ENCODE measurements at regions not wholly inside any gene's neighbourhood (a gene's known extent, or its start where the extent isn't known, plus 50 kb on each side); places are given as distances from the start of the nearest gene placed in this dataset.
A peak's percentile ranks its signal among the peaks of the same experiment; 100 is the strongest.
"Not testable (repeated sequence)": the region's sequence is repeated elsewhere in the genome, so short reads cannot be mapped to it uniquely, and the experiment has no call there.

DNA sequence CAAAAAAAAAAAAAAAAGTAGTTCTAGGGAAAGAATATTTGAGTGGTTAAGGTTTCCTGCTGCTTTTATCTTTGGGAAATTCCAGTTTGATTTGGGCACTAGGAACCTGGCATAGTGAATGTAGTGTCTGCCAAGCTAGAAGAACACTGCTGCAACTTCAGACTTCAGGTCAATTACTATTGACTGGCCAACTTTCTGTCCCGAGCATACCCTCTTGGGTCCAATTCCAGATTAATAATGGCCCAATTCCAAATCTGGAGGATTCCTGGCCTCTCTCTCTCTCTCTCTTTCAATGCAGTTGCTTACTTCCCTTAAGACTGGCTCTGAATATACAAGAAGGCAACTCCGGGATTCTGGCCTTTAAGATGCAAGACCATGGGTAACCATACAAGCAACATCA, 74.9 kb downstream of the ANKEF1 start:
- DNase-seq, result no peak

DNA sequence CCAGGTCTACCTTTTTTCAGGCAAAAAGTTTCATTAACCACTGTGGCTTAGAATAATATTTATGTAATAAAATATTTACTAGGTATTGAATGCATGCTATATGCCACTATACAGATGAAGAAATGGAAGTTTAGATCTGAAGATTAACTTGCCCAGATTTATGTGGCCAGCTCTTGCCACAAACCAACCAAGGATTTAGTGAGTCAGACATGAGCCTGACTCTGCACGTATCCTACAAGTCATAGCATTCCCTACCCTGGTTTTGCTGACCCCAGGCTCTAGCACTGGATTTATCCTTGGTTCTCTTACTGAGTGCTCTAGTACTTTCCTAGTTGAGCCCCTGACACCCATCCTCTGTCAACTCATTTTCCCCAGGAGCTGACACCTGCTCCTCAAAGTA, 75.4 kb downstream of the ANKEF1 start:
- DNase-seq, result no peak

DNA sequence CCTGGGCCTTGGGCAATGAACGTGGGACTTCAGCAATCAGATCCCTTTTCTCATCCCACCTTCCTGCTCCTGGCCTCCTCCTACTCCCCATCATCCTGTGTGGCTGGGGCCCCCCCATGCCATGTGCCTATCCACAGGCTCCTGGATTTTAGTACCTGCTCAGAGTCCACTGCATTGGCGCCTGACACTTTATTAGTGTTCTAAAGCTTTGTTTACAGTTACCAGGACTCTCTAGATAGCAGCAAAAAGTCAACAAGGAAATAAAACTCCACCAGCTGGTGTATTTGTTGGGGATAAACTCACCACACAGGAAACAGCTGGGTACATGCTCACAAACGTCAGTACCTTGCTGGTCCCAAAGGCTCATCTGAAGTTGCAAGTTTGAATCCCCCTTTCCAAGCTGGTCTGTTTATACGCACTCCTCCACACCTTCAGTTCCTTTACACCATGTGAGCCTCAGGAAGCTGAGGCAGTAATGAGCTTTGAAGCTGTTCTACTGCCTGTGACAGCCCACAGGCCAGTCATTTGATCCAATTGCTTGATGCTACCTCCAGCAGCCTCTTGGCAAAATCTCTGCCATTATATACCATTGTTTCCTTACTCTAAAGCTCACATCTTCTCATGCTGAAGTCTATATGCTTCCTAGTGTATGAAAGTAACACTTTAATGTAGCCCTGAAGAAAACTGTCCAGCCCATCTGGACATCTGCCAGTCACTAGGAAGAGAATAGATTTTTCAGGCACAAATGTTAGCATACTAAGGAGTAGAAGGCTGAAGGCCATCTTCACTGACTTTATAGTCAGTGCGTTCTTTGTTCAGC, 76.6 kb downstream of the ANKEF1 start:
- no peak for DNase-seq

DNA sequence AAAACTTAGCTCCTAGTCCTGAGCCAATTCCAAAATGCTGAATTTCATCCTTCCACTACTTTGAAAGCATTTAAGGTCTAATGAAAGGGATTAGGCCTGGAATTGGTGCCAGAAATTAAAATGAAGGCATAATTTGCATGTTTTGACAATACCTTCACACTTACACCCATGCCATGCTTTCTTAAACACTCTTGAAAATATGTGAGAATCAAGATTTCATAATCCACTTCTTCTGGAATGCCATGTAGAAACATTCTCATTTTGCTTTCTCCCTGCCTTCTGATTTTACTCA, 77.1 kb downstream of the ANKEF1 start:
- DNase-seq, result no peak

DNA sequence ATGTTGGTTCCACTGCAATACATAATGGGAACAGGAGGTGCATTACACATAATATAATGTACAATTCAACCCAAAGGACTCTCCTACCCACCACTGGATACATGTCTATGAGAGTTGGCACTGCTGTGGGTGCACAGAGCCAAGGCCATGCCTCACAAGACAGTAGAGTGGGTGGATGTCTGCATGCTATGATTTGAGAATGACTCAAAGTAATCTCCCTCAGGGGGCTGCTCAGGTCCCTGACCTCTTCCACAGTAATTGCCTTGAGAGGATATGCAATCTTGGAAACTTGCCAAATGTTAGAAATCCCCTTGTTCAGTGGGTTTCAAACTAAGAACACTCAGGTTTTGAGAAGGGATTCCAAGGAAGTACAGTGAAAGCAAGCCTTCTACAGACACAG, 79.0 kb downstream of the ANKEF1 start:
- DNase-seq, result no peak

DNA sequence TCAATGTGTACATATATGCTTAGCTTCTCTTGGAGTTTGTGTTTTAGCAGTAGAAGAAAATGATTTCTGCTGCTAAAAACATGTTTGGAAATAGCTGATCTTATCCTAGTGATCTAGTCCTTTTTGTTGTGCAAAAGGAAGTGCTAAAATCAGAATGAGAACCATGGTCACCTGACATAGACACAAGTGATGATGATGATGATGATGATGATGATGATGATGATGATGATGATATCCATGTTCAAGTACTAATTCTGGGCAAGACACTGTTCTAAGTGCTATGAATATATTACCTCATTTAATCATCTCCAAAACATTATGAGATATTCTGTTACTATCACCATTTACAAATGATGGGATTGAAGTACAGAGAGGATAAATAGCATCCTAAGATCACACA, 79.8 kb downstream of the ANKEF1 start:
- DNase-seq, result no peak

DNA sequence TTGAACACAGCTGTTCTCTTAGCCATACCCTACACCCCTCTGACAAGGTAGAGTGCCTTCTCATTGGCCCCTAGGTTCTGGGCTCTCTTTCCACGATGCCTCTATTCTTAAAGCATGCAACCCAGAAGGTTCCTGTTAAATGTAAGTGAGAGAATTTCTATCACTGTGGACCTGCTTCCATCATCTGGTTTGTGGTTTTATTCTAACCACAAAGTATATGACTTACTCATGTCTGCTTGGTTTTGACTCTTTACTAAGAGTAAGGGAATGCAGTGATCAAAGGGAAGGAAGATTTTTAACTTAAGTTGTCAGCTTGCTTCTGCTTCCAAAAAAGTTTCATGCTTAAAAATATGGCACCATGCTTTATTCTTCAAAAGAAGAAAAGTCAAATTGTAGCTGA, 80.2 kb downstream of the ANKEF1 start:
- no peak for DNase-seq

DNA sequence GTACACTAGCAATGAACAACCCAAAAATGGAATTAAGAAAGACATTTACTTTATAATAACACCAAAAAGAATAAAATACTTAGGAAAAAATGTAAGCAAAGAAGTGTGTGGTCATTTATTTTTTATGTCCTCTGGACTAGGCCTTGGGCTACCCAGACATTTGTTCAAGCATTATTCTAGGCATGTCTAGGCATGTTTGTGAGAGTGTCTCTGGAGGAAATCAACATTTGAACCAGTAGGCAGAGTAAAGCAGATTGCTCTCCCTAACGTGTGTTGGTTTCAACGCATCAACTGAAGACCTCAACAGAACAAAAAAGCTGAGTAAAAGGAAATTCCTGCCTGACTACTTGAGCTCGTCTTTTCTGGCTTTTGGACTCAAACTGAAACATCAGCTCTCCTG, 84.5 kb downstream of the ANKEF1 start:
- no peak for DNase-seq

DNA sequence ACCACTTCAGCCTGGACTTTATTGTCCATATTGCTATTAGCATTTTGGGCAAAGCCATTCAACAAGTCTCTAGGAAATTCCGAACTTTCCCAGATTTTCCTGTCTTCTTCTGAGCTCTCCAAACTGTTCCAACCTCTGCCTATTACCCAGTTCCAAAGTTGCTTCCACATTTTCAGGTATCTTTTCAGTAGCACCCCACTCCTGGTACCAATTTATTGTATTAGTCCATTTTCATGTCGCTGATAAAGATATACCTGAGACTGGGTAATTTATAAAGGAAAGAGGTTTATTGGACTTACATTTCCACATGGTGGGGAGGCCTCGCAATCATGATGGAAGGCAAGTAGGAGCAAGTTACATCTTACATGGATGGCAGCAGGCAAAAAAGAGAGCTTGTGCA, 90.1 kb downstream of the ANKEF1 start:
- DNase-seq, result not testable (repeated sequence)

DNA sequence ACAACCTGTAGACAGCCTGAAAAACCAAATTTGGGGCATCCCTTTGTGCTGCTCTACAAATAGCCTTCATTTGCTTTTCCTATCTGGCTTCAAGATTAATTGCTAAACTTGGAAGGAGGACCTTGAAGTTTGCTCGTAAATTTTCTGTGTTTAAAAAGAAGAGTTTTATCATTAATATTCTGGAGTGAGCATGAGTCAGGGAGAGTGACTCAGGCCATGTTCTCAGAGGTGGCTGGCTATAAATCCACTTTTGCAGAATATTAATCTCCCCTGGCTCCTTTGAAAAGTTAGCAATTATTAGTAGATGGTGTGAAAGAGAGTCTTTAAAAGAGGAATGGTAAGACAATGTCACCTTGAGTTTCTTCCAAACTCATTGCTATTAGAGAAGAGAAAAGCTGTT, 91.0 kb downstream of the ANKEF1 start:
- DNase-seq, result no peak

DNA sequence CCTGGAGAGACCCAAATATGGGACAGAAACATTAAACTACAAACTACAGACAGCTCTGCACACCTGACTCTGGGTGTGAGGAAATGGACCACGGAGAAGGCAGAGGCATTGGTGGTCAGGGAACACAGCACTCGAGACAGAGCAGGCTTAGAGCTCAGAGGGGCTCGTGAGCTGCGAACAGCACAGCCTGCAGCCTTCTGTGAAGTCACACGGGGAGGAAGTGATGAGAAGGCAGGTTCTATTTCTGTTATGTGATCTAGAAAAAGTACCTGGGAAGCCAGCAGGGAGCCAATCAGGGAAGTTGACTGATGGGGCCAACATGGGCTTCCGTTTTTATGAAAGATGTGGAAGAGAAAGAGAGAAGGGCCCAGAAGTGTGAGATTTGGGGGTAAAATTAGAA, 88.9 kb upstream of the SNAP25 start:
- DNase-seq, result peak; percentile 23

DNA sequence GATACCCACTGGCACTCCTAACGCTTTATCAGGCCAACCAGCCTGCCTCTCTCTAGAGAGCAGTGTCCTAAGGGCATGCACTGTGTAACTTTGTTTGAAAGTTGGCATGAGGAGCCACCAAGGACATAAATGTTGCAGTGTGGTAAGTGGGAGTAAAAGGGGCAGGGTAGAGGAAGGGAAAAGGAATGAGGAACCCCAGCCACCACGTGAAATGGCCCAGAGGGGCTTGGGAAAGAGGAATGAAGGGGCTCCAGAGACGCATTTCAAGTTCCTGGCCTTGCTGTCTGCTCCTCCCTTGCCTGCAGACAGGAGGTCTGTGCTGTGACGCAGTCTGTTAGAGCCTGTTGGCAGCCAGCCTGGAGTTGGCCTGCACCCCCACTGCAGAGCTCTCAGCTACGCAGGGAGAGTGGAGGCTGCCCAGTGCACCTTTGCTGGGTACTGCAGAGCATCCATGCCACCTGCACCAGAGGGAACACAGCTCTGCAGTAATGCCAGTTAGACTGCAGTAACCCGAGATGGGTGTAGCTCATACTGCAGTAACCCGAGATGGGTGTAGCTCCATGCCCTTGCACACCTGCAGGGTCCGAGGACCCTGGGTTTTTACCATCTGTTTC, 86.8 kb upstream of the SNAP25 start:
- DNase-seq, result peak; percentile 28

DNA sequence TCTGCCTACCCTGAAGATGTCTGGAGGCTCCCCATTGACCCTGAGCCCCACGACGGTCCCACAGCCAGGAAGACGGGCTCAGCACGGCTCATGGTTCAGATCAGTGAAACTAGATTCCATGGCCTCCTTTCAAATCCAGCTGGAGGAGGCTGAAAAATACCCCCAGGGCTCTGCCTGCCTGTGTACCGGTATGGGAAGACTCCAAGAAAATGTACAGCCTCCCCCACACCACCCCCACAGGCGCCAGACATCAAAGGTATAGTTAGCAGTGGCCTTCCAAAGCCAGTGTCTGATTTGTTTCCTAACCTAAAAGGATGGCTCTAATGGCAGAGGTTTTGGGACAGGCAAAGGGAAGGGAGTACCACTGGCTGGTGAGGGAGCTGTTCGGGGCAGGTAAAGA, 86.2 kb upstream of the SNAP25 start:
- DNase-seq, result no peak

DNA sequence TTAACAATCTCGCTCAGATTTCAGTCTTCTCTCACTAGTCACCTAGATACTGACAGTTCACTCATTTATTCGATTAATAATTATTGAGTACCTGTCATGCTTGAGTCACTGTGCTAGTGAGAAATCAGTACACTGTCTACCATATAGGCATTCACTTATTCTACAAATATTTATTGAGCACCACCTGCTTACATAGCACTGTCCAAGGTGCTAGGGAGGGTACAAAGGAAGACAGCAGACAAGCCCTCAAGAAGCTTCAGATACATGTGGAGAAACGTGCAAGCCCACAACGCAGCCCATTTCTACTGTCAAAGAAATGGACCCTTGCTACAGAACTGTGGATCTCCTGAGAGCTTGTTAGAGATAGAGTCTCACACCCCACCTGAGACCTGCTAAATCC, 85.1 kb upstream of the SNAP25 start:
- DNase-seq, result no peak

DNA sequence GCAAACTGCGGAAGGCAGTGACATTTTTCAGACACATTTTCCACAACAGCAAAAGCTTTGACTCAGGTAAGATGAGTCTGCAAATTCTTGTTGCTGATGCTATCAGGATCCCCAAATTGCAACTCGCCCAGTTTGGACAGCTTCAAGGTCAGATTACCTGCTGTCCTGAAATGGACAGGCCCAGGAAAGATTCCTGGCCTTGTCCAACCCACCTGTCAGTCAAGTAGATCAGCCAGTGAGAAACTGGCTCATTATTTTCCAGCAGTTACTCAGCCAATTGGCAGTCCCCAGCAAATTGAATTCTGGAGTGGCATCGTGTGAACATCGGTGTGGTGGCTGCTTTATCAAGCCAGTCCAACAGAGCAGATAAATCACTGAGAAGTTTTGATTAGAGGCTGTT, 84.5 kb upstream of the SNAP25 start:
- no peak for DNase-seq

DNA sequence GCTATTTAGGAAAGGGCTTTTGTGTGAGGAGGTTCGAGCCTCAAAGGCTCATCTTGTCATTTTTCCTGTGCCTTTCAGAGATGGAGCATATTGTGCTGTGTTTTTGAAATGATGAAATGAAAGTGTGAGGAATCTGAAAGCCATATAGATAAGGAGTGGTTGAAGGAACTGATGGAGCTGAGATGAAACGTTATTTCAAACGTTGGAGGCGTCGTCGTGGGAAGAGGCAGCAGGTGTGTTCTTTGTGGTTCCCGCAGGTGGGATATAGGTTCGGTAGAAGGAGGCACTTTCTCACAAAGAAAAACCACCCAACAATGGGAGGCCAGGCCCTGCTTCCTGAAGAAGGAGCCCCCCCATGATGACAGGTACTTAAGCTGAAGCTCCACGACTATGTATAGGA, 83.2 kb upstream of the SNAP25 start:
- DNase-seq, result no peak

DNA sequence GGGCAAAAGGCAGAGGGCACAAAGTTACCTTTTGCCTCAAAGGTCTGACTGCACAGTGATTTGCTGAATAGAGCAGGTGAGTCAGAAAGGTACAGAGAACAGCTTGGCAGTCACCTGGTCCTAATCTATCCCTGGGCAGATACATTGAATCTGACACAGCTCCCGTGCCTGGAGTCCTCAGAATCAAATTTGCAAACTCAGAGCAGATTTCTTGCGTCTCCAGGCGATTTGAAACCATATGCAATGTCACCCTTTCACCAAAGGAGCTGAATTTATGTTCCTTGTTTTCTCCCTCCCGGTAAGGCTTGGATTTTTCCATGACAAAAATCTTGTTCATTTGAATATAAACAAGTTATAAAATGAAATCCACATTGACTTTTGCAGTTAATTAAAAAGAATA, 81.6 kb upstream of the SNAP25 start:
- DNase-seq, result no peak

DNA sequence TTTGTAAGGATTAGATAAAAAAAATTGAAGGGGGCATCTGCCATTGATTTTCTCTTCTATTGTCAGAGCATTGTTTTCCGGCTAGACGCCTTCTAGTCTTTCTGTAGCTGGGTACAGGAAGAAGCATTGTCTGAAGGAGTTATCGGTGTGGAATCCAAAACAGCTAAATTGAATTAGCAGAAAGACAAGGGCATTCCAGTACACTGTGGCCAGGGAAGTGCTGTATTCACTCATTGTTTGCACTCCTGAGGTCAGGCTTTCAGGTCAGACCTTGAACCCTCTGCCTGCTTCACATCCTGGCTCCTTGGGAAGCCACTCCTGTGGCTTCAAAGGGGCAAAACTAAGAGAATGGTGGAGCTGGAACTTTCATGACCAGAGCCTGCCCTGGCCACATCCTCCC, 81.1 kb upstream of the SNAP25 start:
- no peak for DNase-seq

DNA sequence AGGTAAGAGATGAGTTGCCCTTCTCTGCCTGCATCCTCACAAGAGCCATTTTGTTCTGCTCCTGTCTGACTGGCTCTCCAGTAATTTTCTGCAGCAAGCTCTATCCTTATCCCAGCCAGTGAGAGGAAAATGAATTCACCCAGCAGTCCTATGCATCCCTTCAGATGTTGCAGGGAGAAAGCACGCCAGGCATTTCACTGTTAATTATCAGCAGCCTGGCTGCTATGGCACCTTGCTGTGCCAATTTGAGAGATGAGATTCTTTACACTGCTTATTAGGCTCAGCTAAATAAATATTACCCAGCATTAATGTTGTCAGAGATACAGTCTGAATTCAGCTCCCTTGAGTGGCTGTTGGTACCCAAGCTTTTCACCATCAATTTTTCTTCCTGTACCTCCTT, 61.1 kb upstream of the SNAP25 start:
- no peak for DNase-seq

DNA sequence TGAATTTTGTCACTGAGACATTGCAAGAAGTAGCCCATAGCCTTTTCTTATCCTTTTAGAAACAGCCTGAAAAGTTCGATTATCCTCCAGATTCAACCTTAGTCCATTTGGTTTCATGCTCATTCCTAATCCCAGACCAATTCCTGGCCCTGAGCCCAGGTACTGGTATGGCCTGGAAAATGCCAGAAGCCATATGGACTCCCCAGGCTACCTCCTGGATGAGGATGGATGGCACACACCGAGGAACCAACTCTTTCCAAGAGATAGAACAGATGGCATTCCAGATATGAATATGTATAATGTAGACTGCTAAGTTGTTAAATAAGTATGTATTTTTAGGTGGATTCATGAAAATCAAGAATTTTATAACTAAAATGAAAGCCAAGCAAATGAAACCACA, 51.6 kb upstream of the SNAP25 start:
- no peak for DNase-seq

DNA sequence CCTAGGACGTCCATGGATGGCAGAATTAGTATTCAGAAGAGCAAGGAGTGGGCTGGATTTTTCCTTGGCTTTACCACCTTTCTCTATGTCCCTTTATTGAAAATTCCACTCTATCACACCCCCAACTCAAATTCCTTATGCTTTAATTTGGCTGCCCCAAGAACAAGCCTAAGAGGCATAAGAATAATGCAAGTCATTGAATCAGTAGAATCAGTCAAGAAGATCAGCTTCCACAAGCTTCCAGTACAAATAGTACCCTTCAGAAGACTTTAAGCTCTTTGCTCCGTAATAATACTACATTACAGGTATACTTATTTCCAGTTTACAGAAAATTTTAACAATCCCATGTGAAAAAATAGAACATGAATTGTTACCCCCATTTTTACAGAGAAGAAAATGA, 51.0 kb upstream of the SNAP25 start:
- DNase-seq, result no peak
